GM12891 (cell line): ENCODE measurements at regions not wholly inside any gene's neighbourhood (a gene's known extent, or its start where the extent isn't known, plus 50 kb on each side); places are given as distances from the start of the nearest gene placed in this dataset.

Source experiments
- DNase-seq: peaks from one replicate; pipeline ENCODE4 v3.0.0; 2011; ENCODE audit warnings: low spot score; ENCODE audit not compliant: insufficient read length
- FAIRE-seq: peaks from 2 replicates; lab custom pipeline; 2011; peaks lifted over from hg19 to GRCh38; lab: Jason Lieb, UNC
- PAX5 ChIP-seq: IDR thresholded peaks from 2 replicates; pipeline ENCODE4 v1.6.1; 2011; ENCODE audit warnings: low read length, moderate library complexity, mild to moderate bottlenecking; ENCODE audit not compliant: insufficient read depth, severe bottlenecking
- POLR2A ChIP-seq: IDR thresholded peaks from 2 replicates; pipeline ENCODE4 v1.6.1; 2011; ENCODE audit warnings: low read depth, low read length, control low read depth
- POLR2AphosphoS5 ChIP-seq: IDR thresholded peaks from 2 replicates; pipeline ENCODE4 v1.6.1; 2011; ENCODE audit warnings: low read depth, low read length, control low read depth
- POU2F2 ChIP-seq: IDR thresholded peaks from 2 replicates; pipeline ENCODE4 v1.6.1; 2011; ENCODE audit warnings: low read depth, mild to moderate bottlenecking, control low read depth, low read length, moderate library complexity
- SPI1 ChIP-seq: IDR thresholded peaks from 2 replicates; pipeline ENCODE4 v1.6.1; 2011; ENCODE audit warnings: low read depth, low read length, control low read depth
- TAF1 ChIP-seq: IDR thresholded peaks from 2 replicates; pipeline ENCODE4 v1.6.1; 2011; ENCODE audit warnings: low read depth, low read length, control low read depth

GRCh38 chr2:134078354-134078753 is 175.5 kb upstream of the MGAT5 start:
- FAIRE-seq (no peak), DNase-seq (no peak)
- TF ChIP-seq PAX5 (no peak), POLR2AphosphoS5 (no peak), TAF1 (no peak), POU2F2 (no peak), SPI1 (no peak), POLR2A (no peak)

- peak; percentile 72 for FAIRE-seq
- DNase-seq: peak; percentile 35
- peak; percentile 96 for TF ChIP-seq SPI1
- TF ChIP-seq PAX5: no peak
- TF ChIP-seq TAF1: no peak
These were observed 174.5 kb upstream of the MGAT5 start for GRCh38 chr2:134079373-134079772.

GRCh38 chr2:134080386-134081089 is 173.3 kb upstream of the MGAT5 start:
- TF ChIP-seq POLR2A: no peak
- no peak for TF ChIP-seq TAF1
- TF ChIP-seq POU2F2: no peak
- no peak for TF ChIP-seq SPI1
- no peak for TF ChIP-seq PAX5
- TF ChIP-seq POLR2AphosphoS5: no peak
- FAIRE-seq: no peak
- DNase-seq: no peak

- DNase-seq (no peak), FAIRE-seq (no peak)
- TF ChIP-seq TAF1 (no peak), PAX5 (no peak), SPI1 (no peak), POLR2AphosphoS5 (no peak), POU2F2 (no peak), POLR2A (no peak)
These were observed 172.5 kb upstream of the MGAT5 start for GRCh38 chr2:134081238-134081938.

GRCh38 chr2:134083548-134083947 is 170.3 kb upstream of the MGAT5 start:
- DNase-seq (no peak), FAIRE-seq (no peak)
- TF ChIP-seq SPI1 (no peak), POLR2AphosphoS5 (no peak), TAF1 (no peak), POLR2A (no peak), PAX5 (no peak), POU2F2 (no peak)

- FAIRE-seq (peak; percentile 13), DNase-seq (no peak)
- no peak for TF ChIP-seq POLR2A
- no peak for TF ChIP-seq TAF1
- no peak for TF ChIP-seq PAX5
- TF ChIP-seq SPI1: no peak
- no peak for TF ChIP-seq POLR2AphosphoS5
- TF ChIP-seq POU2F2: no peak
These were observed 167.2 kb upstream of the MGAT5 start for GRCh38 chr2:134086594-134087219.

- DNase-seq (no peak), FAIRE-seq (peak; percentile 31)
- TF ChIP-seq POLR2AphosphoS5: no peak
- no peak for TF ChIP-seq SPI1
- TF ChIP-seq POU2F2: no peak
- no peak for TF ChIP-seq PAX5
- TF ChIP-seq POLR2A: no peak
- TF ChIP-seq TAF1: no peak
These were observed 166.4 kb upstream of the MGAT5 start for GRCh38 chr2:134087371-134087921.

- FAIRE-seq (no peak), DNase-seq (no peak)
- TF ChIP-seq PAX5 (no peak), POLR2AphosphoS5 (no peak), POU2F2 (no peak), POLR2A (no peak), TAF1 (no peak), SPI1 (no peak)
These were observed 164.4 kb upstream of the MGAT5 start for GRCh38 chr2:134089454-134089853.

- no peak for TF ChIP-seq SPI1
- TF ChIP-seq POLR2A: no peak
- TF ChIP-seq PAX5: no peak
- no peak for TF ChIP-seq POU2F2
- TF ChIP-seq POLR2AphosphoS5: no peak
- TF ChIP-seq TAF1: no peak
- no peak for DNase-seq
- FAIRE-seq: peak; percentile 35
These were observed 156.1 kb upstream of the MGAT5 start for GRCh38 chr2:134097740-134098139.
